HFFc6 (cell line): ENCODE measurements at regions not wholly inside any gene's neighbourhood (a gene's known extent, or its start where the extent isn't known, plus 50 kb on each side); places are given as distances from the start of the nearest gene placed in this dataset.

Experiments
- DNase-seq: peaks from one replicate; pipeline ENCODE4 v3.0.0-alpha.2; 2018
- H3K27ac Mint-ChIP-seq: 2 replicates; pipeline ENCODE4 v1.8.0; 2020; ENCODE audit warnings: mild to moderate bottlenecking, mixed read lengths
- H3K27me3 Mint-ChIP-seq: 2 replicates; pipeline ENCODE4 v1.8.0; 2021; ENCODE audit warnings: mild to moderate bottlenecking, moderate library complexity, mixed read lengths; ENCODE audit not compliant: insufficient read depth
- H3K36me3 Mint-ChIP-seq: 2 replicates; pipeline ENCODE4 v1.8.0; 2021; ENCODE audit warnings: low read depth, mixed read lengths
- H3K4me1 Mint-ChIP-seq: 2 replicates; pipeline ENCODE4 v1.8.0; 2020; ENCODE audit warnings: low read depth, mixed read lengths
- H3K4me3 Mint-ChIP-seq: 2 replicates; pipeline ENCODE4 v1.8.0; 2020; ENCODE audit warnings: mild to moderate bottlenecking, moderate library complexity, mixed read lengths
- H3K9me3 Mint-ChIP-seq: 2 replicates; pipeline ENCODE4 v1.8.0; 2020; ENCODE audit warnings: mild to moderate bottlenecking, mixed read lengths
- CTCF ChIP-seq: fragments of 200-600 bp; sonication (generic); IDR thresholded peaks from 2 replicates; pipeline ENCODE4 v1.5.0; 2021; ENCODE audit warnings: antibody characterized with exemption, mild to moderate bottlenecking

GRCh38 chr2:235291461-235291860 is 202.4 kb upstream of the AGAP1 start:
- Mint-ChIP-seq H3K27ac (no peak overlapping the region), H3K36me3 (no peaks in the 10 kb centered on the region)

GRCh38 chr2:235293061-235293460 is 200.8 kb upstream of the AGAP1 start:
- DNase-seq, result no peak
- H3K36me3 Mint-ChIP-seq, result no peaks in the 10 kb centered on the region
- H3K4me1 Mint-ChIP-seq, result no peaks in the 10 kb centered on the region
- no peak for TF ChIP-seq CTCF
- H3K4me3 Mint-ChIP-seq, result no peak overlapping the region
- peaks cover 7% of the 10 kb centered on the region for H3K9me3 Mint-ChIP-seq
- H3K27me3 Mint-ChIP-seq, result peaks cover 3% of the 10 kb centered on the region
- H3K27ac Mint-ChIP-seq, result no peak overlapping the region

More at GRCh38 chr2:235291461-235291860, 202.4 kb upstream of the AGAP1 start:
- H3K9me3 Mint-ChIP-seq, result no peaks in the 10 kb centered on the region; the same call in 1 of the 2 replicates
- no peak for TF ChIP-seq CTCF
- H3K4me3 Mint-ChIP-seq, result no peak overlapping the region
- no peak for DNase-seq
- H3K4me1 Mint-ChIP-seq, result no peaks in the 10 kb centered on the region
- peaks cover 1% of the 10 kb centered on the region; the same call in 1 of the 2 replicates for H3K27me3 Mint-ChIP-seq

GRCh38 chr2:235295831-235296230 is 198.0 kb upstream of the AGAP1 start:
- TF ChIP-seq CTCF, result no peak
- DNase-seq, result no peak
- H3K27ac Mint-ChIP-seq, result no peak overlapping the region
- H3K4me3 Mint-ChIP-seq, result no peak overlapping the region
- no peaks in the 10 kb centered on the region for H3K36me3 Mint-ChIP-seq
- peaks cover 9% of the 10 kb centered on the region for H3K9me3 Mint-ChIP-seq
- peaks cover 3% of the 10 kb centered on the region for H3K27me3 Mint-ChIP-seq
- H3K4me1 Mint-ChIP-seq, result no peaks in the 10 kb centered on the region; the same call in 1 of the 2 replicates

- DNase-seq, result peak; percentile 20
- no peaks in the 10 kb centered on the region; the same call in 1 of the 2 replicates for H3K4me1 Mint-ChIP-seq
- H3K27me3 Mint-ChIP-seq, result peaks cover 7% of the 10 kb centered on the region
- H3K9me3 Mint-ChIP-seq, result peaks cover 35% of the 10 kb centered on the region
- no peaks in the 10 kb centered on the region for H3K36me3 Mint-ChIP-seq
- H3K4me3 Mint-ChIP-seq, result no peak overlapping the region
- H3K27ac Mint-ChIP-seq, result no peak overlapping the region
- TF ChIP-seq CTCF, result no peak
Observed at GRCh38 chr2:235300368-235301201, 193.3 kb upstream of the AGAP1 start.

GRCh38 chr2:235301202-235302076 is 192.4 kb upstream of the AGAP1 start:
- H3K9me3 Mint-ChIP-seq, result peaks cover 35% of the 10 kb centered on the region
- H3K36me3 Mint-ChIP-seq, result no peaks in the 10 kb centered on the region
- H3K27ac Mint-ChIP-seq, result no peak overlapping the region
- DNase-seq, result no peak
- TF ChIP-seq CTCF, result no peak
- no peaks in the 10 kb centered on the region; the same call in 1 of the 2 replicates for H3K4me1 Mint-ChIP-seq
- H3K4me3 Mint-ChIP-seq, result no peak overlapping the region
- peaks cover 6% of the 10 kb centered on the region for H3K27me3 Mint-ChIP-seq
